Lower leg skin (tissue), 3 donors: ENCODE measurements at regions not wholly inside any gene's neighbourhood (a gene's known extent, or its start where the extent isn't known, plus 50 kb on each side); places are given as distances from the start of the nearest gene placed in this dataset.

Experiments
- POLR2A ChIP-seq, 2 donors: fragments of 450-650 bp; IDR thresholded peaks; one replicate each; pipeline ENCODE4 v1.6.1; 2016 to 2017; ENCODE audit warnings: antibody characterized with exemption in 2 of 2, mild to moderate bottlenecking in 1 of 2, moderate library complexity in 1 of 2
- TF ChIP-seq, protein P1 (sequence below), 3 donors: fragments of 450-650 bp; IDR thresholded peaks; one replicate each; pipeline ENCODE4 v1.5.1; 2016; ENCODE audit warnings: antibody characterized with exemption in 3 of 3, mild to moderate bottlenecking in 3 of 3, moderate library complexity in 2 of 3

DNA sequence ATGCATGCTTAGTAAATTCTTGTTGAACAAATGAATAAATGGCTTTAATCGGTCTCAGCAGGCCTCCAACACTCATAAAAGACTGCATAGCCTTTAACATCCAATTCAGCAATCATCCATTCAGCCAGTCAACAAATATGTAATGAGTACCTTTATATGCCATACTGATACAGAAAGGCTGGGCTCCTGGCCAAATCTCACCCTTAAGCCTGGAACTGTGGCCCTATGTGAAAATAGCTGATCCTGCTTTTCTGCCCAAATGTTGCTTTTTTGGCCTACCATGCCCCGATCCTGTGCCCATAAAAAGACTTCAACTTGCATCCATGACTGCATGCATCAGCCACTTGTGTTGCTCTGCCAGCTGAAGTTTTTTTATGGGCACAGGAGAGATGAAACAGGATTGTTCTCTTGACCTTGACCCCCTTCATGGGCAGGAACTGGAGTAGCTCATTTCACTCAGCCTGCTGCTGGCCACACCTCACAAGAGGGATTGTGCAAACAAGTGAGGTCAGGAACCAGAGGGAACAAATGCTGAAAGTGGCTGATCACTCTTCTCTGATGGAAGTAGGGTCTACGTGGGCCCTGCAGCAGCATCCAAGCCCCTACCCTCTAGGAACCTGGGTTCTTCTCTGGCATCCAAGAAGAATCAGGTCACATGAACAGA is 75.6 kb downstream of the NPY1R start:
- TF ChIP-seq, protein P1, sequence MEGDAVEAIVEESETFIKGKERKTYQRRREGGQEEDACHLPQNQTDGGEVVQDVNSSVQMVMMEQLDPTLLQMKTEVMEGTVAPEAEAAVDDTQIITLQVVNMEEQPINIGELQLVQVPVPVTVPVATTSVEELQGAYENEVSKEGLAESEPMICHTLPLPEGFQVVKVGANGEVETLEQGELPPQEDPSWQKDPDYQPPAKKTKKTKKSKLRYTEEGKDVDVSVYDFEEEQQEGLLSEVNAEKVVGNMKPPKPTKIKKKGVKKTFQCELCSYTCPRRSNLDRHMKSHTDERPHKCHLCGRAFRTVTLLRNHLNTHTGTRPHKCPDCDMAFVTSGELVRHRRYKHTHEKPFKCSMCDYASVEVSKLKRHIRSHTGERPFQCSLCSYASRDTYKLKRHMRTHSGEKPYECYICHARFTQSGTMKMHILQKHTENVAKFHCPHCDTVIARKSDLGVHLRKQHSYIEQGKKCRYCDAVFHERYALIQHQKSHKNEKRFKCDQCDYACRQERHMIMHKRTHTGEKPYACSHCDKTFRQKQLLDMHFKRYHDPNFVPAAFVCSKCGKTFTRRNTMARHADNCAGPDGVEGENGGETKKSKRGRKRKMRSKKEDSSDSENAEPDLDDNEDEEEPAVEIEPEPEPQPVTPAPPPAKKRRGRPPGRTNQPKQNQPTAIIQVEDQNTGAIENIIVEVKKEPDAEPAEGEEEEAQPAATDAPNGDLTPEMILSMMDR (IDR thresholded peaks at IDR 0.05), result no peak
- no peak for TF ChIP-seq POLR2A (IDR thresholded peaks at IDR 0.05)
